ENCODE measurements at regions not wholly inside any gene's neighbourhood (a gene's known extent, or its start where the extent isn't known, plus 50 kb on each side); places are given as distances from the start of the nearest gene placed in this dataset.

DNA sequence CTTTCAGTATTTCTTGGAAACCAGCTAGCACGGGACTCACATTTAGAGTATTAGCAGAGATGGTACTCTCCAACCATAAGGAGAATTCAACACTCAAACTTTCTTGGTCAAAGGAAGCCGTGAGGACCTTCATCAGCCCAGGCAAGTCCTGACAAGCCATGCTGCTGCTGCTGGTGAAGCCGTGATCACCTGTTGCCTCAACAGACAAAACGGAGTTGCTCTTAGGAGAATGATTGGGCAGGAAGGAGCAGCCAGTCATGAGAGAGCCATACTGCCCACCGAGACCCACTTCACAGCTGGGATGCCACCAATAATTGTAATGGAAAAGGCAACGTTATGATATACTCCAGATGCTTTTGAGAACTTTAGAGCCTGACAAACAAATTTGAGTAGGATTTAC, 60.8 kb upstream of the PLPP4 start:
- Histone ChIP-seq H3K36me3 (no peaks in the 10 kb centered on the region), H3K27ac (no peak overlapping the region), H3K4me1 (no peaks in the 10 kb centered on the region), H3K27me3 (peaks cover 0 to 15% (median 0%) of the 10 kb centered on the region in 7 donors), H3K4me3 (no peak overlapping the region), H3K9me3 (peaks cover 0 to 8% (median 0%) of the 10 kb centered on the region in 11 donors)
- intact Hi-C loops (cut with DNase I), result no loop called here
- WGBS, 2 donors, result 78 to 81% methylated on average over 6 of the region's 6 CpGs
- no peak for DNase-seq
- ATAC-seq, result no peak
- TF ChIP-seq, protein P1, sequence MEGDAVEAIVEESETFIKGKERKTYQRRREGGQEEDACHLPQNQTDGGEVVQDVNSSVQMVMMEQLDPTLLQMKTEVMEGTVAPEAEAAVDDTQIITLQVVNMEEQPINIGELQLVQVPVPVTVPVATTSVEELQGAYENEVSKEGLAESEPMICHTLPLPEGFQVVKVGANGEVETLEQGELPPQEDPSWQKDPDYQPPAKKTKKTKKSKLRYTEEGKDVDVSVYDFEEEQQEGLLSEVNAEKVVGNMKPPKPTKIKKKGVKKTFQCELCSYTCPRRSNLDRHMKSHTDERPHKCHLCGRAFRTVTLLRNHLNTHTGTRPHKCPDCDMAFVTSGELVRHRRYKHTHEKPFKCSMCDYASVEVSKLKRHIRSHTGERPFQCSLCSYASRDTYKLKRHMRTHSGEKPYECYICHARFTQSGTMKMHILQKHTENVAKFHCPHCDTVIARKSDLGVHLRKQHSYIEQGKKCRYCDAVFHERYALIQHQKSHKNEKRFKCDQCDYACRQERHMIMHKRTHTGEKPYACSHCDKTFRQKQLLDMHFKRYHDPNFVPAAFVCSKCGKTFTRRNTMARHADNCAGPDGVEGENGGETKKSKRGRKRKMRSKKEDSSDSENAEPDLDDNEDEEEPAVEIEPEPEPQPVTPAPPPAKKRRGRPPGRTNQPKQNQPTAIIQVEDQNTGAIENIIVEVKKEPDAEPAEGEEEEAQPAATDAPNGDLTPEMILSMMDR (IDR thresholded peaks at IDR 0.05), result no peak

GRCh38 chr10:120398180-120398579, 58.8 kb upstream of the PLPP4 start:
- Histone ChIP-seq H3K9me3 (peaks cover 0 to 8% (median 0%) of the 10 kb centered on the region in 11 donors), H3K36me3 (no peaks in the 10 kb centered on the region), H3K27ac (no peak overlapping the region), H3K27me3 (peaks cover 0 to 10% (median 0%) of the 10 kb centered on the region in 7 donors), H3K4me3 (no peak overlapping the region), H3K4me1 (no peaks in the 10 kb centered on the region)
- DNase-seq (no peak), ATAC-seq (no peak)
- intact Hi-C loops (cut with DNase I), result no loop called here
- 64 to 77% methylated on average over 4 of the region's 4 CpGs for WGBS, 2 donors
- TF ChIP-seq, protein P1 (IDR thresholded peaks at IDR 0.05), result no peak

DNA sequence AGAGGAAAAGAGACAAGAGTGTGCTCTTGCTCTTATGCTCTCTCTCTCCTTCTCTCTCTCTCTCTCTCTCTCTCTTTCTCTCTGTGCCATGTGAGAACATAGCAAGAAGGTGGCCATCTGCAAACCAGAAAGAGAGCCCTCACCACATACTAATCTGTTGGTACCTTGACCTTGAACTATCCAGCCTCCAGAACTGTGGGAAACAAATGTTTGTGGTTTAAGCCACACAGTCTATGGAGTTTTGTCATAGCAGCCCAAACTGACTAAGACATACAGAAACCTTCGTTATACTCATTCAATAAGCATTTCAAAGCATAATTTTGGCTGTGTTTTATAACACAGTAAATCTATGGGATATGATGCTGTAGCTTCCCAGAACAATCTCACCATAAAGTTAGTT, 56.4 kb upstream of the PLPP4 start:
- ATAC-seq, result no peak
- H3K4me1 ChIP-seq, result no peaks in the 10 kb centered on the region
- TF ChIP-seq, protein P1 (IDR thresholded peaks at IDR 0.05), result no peak
- intact Hi-C loops (cut with DNase I), result no loop called here
- no peaks in the 10 kb centered on the region for H3K27me3 ChIP-seq
- H3K27ac ChIP-seq, result no peak overlapping the region
- no peak overlapping the region for H3K4me3 ChIP-seq
- WGBS, 2 donors, result 70 to 72% methylated on average over 1 of the region's 1 CpG
- DNase-seq, result no peak
- H3K36me3 ChIP-seq, result no peaks in the 10 kb centered on the region
- H3K9me3 ChIP-seq, result peaks cover 0 to 8% (median 0%) of the 10 kb centered on the region in 11 donors

DNA sequence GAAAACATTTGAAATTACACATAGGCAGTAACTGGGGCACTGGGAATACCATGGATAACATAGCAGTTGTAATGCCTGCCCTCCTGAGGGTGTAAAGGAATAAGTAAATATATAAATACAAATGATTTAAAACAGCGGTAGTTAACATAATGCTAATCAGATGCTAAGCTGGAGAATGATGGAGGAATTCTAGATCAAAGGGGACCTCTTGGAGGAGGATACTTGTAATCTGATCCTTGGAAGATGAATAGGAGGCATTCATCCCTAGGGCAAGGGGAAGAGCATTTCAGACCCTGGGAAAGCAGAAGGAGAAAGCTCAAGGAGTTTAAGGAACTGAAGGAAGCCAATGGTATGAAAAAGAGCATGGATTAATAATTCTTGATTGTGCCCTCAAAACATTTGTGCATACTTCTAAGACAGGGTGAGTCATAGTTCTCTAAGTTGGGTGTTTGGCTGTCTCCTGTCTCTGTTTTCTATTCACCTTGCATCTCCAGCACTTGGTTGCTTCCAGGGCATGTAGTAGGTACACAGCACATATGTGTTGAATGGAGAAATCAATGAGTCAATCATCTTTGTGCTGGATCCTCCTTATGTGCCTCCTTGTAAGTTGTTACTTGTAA, 54.8 kb upstream of the PLPP4 start:
- H3K4me3 ChIP-seq, result no peak overlapping the region
- H3K9me3 ChIP-seq, result peaks cover 0 to 8% (median 0%) of the 10 kb centered on the region in 11 donors
- ATAC-seq (no peak), DNase-seq (no peak)
- no peaks in the 10 kb centered on the region for H3K27me3 ChIP-seq
- no peaks in the 10 kb centered on the region for H3K4me1 ChIP-seq
- 71 to 81% methylated on average over 1 of the region's 1 CpG for WGBS, 2 donors
- H3K27ac ChIP-seq, result no peak overlapping the region
- TF ChIP-seq, protein P1 (IDR thresholded peaks at IDR 0.05), result no peak
- intact Hi-C loops (cut with DNase I), result no loop called here
- no peaks in the 10 kb centered on the region for H3K36me3 ChIP-seq
